NT2/D1 (cell line): ENCODE measurements at regions not wholly inside any gene's neighbourhood (a gene's known extent, or its start where the extent isn't known, plus 50 kb on each side); places are given as distances from the start of the nearest gene placed in this dataset.

Source experiments
- DNase-seq: peaks from one replicate; pipeline ENCODE4 v3.0.0-alpha.2; 2011; ENCODE audit warnings: low read depth, low spot score
- H3K27me3 ChIP-seq: 2 replicates; pipeline ENCODE4 v1.6.0; 2011; ENCODE audit warnings: mild to moderate bottlenecking; ENCODE audit not compliant: insufficient read length, insufficient read depth
- H3K36me3 ChIP-seq: 2 replicates; pipeline ENCODE4 v1.6.1; 2011; ENCODE audit warnings: mild to moderate bottlenecking, low read length, mixed read lengths; ENCODE audit not compliant: insufficient read depth, insufficient read length
- H3K4me1 ChIP-seq: 2 replicates; pipeline ENCODE4 v1.5.1; 2011; ENCODE audit not compliant: insufficient read depth, insufficient read length
- H3K4me3 ChIP-seq: 2 replicates; pipeline ENCODE4 v1.5.1; 2011; ENCODE audit warnings: low read depth; ENCODE audit not compliant: insufficient read length
- H3K9ac ChIP-seq: 2 replicates; pipeline ENCODE4 v1.6.0; 2011; ENCODE audit warnings: low read depth; ENCODE audit not compliant: insufficient read length
- H3K9me3 ChIP-seq: 2 replicates; pipeline ENCODE4 v1.5.1; 2011; ENCODE audit warnings: mild to moderate bottlenecking, low read length; ENCODE audit not compliant: insufficient read depth
- SUZ12 ChIP-seq: IDR thresholded peaks from 2 replicates; pipeline ENCODE4 v1.6.1; 2011; ENCODE audit not compliant: insufficient read length, insufficient read depth; ENCODE audit errors: extremely low read depth
- YY1 ChIP-seq: IDR thresholded peaks from 2 replicates; pipeline ENCODE4 v1.6.1; 2011; ENCODE audit not compliant: insufficient read length, insufficient read depth
- ZNF274 ChIP-seq: IDR thresholded peaks from 2 replicates; pipeline ENCODE4 v1.6.1; 2011; ENCODE audit warnings: mild to moderate bottlenecking, low read depth, low read length

- H3K9ac ChIP-seq, result no peak overlapping the region
- no peaks in the 10 kb centered on the region for H3K36me3 ChIP-seq
- H3K27me3 ChIP-seq, result no peaks in the 10 kb centered on the region
- H3K9me3 ChIP-seq, result no peaks in the 10 kb centered on the region
- TF ChIP-seq YY1 (no peak), ZNF274 (no peak), SUZ12 (no peak)
- no peaks in the 10 kb centered on the region for H3K4me1 ChIP-seq
- DNase-seq, result no peak
- no peak overlapping the region for H3K4me3 ChIP-seq
Observed at GRCh38 chr12:33690562-33690961, 250.9 kb upstream of the SYT10 start.

DNA sequence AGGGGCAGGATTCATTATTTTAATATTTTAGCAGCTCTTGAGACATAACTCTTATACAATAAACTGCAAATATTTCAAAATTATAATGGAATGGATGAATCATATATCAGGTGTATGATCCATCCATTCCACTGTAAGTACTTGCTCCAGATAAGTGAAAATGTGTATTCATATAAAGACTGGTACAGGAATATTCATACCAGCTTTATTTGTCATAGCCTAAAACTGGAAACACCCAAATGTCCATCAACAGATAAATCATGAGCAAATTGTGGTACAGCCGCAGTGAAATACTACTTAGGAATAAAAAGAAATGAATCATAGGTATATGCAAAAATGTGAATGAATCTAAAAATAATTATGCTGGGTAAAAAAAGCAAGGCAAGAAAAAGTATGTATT lies 263.6 kb upstream of the SYT10 start:
- Histone ChIP-seq H3K4me3 (no peak overlapping the region), H3K36me3 (no peaks in the 10 kb centered on the region), H3K9me3 (no peaks in the 10 kb centered on the region), H3K27me3 (no peaks in the 10 kb centered on the region), H3K4me1 (no peaks in the 10 kb centered on the region), H3K9ac (no peak overlapping the region)
- TF ChIP-seq YY1 (no peak), ZNF274 (no peak), SUZ12 (no peak)
- DNase-seq, result no peak

DNA sequence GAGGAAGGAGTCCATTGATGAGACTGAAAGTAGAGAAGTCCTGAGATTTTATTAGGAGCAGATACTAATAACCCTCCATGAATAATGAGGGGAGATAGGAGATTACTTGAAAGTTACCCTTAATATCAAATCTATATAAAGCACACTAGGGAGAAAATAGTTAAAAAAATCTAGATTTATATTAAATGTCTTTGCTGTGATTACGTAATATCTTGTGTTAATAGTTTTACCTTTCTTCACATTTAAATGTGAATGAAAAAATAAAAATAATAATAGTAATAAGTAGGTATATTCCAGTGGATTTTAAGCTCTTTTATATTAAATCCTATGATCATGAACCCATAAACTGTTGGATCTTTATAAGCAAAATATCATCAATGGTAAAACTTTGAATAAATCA lies 267.3 kb upstream of the SYT10 start:
- DNase-seq, result no peak
- no peak overlapping the region for H3K9ac ChIP-seq
- TF ChIP-seq ZNF274 (no peak), SUZ12 (no peak), YY1 (no peak)
- no peak overlapping the region for H3K4me3 ChIP-seq
- H3K9me3 ChIP-seq, result no peaks in the 10 kb centered on the region
- no peaks in the 10 kb centered on the region for H3K4me1 ChIP-seq
- H3K27me3 ChIP-seq, result no peaks in the 10 kb centered on the region
- H3K36me3 ChIP-seq, result no peaks in the 10 kb centered on the region

GRCh38 chr12:33708935-33709334 lies 269.3 kb upstream of the SYT10 start:
- H3K4me1 ChIP-seq, result no peaks in the 10 kb centered on the region
- H3K27me3 ChIP-seq, result no peaks in the 10 kb centered on the region
- TF ChIP-seq SUZ12, result no peak
- TF ChIP-seq ZNF274, result no peak
- no peak for TF ChIP-seq YY1
- no peak overlapping the region for H3K4me3 ChIP-seq
- H3K9me3 ChIP-seq, result no peaks in the 10 kb centered on the region
- no peaks in the 10 kb centered on the region for H3K36me3 ChIP-seq
- DNase-seq, result no peak
- H3K9ac ChIP-seq, result no peak overlapping the region

- TF ChIP-seq YY1 (no peak), ZNF274 (no peak), SUZ12 (no peak)
- no peak overlapping the region for H3K4me3 ChIP-seq
Observed at GRCh38 chr12:33710548-33710947, 270.9 kb upstream of the SYT10 start.

DNA sequence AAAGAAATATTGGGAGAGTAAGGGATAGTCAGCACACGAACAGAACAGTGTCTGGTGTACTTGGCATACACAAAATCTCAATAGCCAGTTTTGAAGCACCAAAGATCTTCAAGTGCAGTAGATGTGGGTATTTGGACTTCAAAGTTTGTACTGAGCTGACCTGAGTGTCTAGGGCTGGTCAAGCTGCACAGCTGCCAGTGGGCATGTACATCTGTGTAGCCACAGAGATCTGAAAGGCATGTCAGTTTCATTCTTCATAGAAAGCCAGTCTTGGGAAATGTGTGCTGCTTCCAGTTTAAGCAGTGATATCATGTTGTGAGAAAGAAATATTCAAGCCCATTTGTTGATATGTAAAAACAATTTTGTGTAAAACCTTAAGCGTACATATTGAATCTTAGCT lies 279.0 kb upstream of the SYT10 start:
- DNase-seq, result no peak
- Histone ChIP-seq H3K9me3 (0 out of 2 replicates have a peak, but pooled peaks cover 4% of the 10 kb centered on the region), H3K27me3 (no peaks in the 10 kb centered on the region), H3K9ac (no peak overlapping the region), H3K4me3 (no peak overlapping the region), H3K36me3 (no peaks in the 10 kb centered on the region), H3K4me1 (no peaks in the 10 kb centered on the region)
- TF ChIP-seq ZNF274 (no peak), SUZ12 (no peak), YY1 (no peak)

More at GRCh38 chr12:33710548-33710947, 270.9 kb upstream of the SYT10 start:
- Histone ChIP-seq H3K9ac (no peak overlapping the region), H3K36me3 (no peaks in the 10 kb centered on the region), H3K27me3 (no peaks in the 10 kb centered on the region), H3K9me3 (no peaks in the 10 kb centered on the region), H3K4me1 (no peaks in the 10 kb centered on the region)
- no peak for DNase-seq

- no peaks in the 10 kb centered on the region for H3K27me3 ChIP-seq
- no peak for DNase-seq
- H3K4me3 ChIP-seq, result no peak overlapping the region
- H3K9me3 ChIP-seq, result 0 out of 2 replicates have a peak, but pooled peaks cover 4% of the 10 kb centered on the region
- no peak overlapping the region for H3K9ac ChIP-seq
- no peaks in the 10 kb centered on the region for H3K36me3 ChIP-seq
- TF ChIP-seq ZNF274 (no peak), SUZ12 (no peak), YY1 (no peak)
- H3K4me1 ChIP-seq, result no peaks in the 10 kb centered on the region
Observed at GRCh38 chr12:33721561-33721960, 281.9 kb upstream of the SYT10 start.

- H3K9ac ChIP-seq, result no peak overlapping the region
- no peaks in the 10 kb centered on the region for H3K4me1 ChIP-seq
- TF ChIP-seq ZNF274 (no peak), SUZ12 (no peak), YY1 (no peak)
- H3K27me3 ChIP-seq, result no peaks in the 10 kb centered on the region
- H3K4me3 ChIP-seq, result no peak overlapping the region
- peaks cover 10% of the 10 kb centered on the region; the same call in 1 of the 2 replicates for H3K9me3 ChIP-seq
- H3K36me3 ChIP-seq, result no peaks in the 10 kb centered on the region
- DNase-seq, result no peak
Observed at GRCh38 chr12:33724867-33725266, 285.2 kb upstream of the SYT10 start.
